ENCODE measurements at regions not wholly inside any gene's neighbourhood (a gene's known extent, or its start where the extent isn't known, plus 50 kb on each side); places are given as distances from the start of the nearest gene placed in this dataset.

DNA sequence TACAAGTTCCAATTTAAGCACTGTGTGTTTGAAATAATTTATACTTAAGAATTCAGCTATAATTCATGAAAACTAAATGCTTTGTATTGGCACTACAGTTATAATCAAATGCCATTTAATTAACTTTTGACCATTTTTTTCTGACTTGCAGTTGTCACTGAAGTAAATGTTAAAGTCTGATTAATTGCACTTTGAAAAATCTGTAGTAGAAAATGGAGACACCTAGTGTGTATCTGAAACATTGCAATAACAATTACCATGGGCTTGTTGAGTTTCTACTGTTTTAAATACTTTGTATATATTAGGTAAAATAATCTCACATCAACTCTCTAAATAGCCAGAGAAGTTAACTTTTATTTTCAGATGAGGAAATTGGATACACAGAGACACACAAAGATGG, 458.6 kb upstream of the FSIP2 start:
- TF ChIP-seq, protein P1, sequence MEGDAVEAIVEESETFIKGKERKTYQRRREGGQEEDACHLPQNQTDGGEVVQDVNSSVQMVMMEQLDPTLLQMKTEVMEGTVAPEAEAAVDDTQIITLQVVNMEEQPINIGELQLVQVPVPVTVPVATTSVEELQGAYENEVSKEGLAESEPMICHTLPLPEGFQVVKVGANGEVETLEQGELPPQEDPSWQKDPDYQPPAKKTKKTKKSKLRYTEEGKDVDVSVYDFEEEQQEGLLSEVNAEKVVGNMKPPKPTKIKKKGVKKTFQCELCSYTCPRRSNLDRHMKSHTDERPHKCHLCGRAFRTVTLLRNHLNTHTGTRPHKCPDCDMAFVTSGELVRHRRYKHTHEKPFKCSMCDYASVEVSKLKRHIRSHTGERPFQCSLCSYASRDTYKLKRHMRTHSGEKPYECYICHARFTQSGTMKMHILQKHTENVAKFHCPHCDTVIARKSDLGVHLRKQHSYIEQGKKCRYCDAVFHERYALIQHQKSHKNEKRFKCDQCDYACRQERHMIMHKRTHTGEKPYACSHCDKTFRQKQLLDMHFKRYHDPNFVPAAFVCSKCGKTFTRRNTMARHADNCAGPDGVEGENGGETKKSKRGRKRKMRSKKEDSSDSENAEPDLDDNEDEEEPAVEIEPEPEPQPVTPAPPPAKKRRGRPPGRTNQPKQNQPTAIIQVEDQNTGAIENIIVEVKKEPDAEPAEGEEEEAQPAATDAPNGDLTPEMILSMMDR (IDR thresholded peaks at IDR 0.05; ENCODE audit: extremely low read depth in 1 of 2, insufficient read depth in 1 of 2, low read depth in 1 of 2, low read length in 2 of 2) = peak; percentile 26 to 30
- no peak for TF ChIP-seq JUN (IDR thresholded peaks at IDR 0.05; ENCODE audit: borderline replicate concordance, insufficient read depth, insufficient read length, low read depth)
- no peak for TF ChIP-seq EZH2 (IDR thresholded peaks at IDR 0.05; ENCODE audit: borderline replicate concordance, low read depth, low read length, severe bottlenecking)

All from endothelial cell of umbilical vein (primary cell).